ENCODE measurements at regions not wholly inside any gene's neighbourhood (a gene's known extent, or its start where the extent isn't known, plus 50 kb on each side); places are given as distances from the start of the nearest gene placed in this dataset.

GRCh38 chr4:28518561-28519165, 1658.0 kb downstream of the STIM2 start:
- TF ChIP-seq POLR2A (IDR thresholded peaks at IDR 0.05): no peak
- TF ChIP-seq, protein P1, sequence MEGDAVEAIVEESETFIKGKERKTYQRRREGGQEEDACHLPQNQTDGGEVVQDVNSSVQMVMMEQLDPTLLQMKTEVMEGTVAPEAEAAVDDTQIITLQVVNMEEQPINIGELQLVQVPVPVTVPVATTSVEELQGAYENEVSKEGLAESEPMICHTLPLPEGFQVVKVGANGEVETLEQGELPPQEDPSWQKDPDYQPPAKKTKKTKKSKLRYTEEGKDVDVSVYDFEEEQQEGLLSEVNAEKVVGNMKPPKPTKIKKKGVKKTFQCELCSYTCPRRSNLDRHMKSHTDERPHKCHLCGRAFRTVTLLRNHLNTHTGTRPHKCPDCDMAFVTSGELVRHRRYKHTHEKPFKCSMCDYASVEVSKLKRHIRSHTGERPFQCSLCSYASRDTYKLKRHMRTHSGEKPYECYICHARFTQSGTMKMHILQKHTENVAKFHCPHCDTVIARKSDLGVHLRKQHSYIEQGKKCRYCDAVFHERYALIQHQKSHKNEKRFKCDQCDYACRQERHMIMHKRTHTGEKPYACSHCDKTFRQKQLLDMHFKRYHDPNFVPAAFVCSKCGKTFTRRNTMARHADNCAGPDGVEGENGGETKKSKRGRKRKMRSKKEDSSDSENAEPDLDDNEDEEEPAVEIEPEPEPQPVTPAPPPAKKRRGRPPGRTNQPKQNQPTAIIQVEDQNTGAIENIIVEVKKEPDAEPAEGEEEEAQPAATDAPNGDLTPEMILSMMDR (IDR thresholded peaks at IDR 0.05): no peak
- TF ChIP-seq POLR2AphosphoS5 (IDR thresholded peaks at IDR 0.05): no peak
